ENCODE measurements at regions not wholly inside any gene's neighbourhood (a gene's known extent, or its start where the extent isn't known, plus 50 kb on each side); places are given as distances from the start of the nearest gene placed in this dataset.

GRCh38 chr2:212777020-212777491, 238.5 kb upstream of the ERBB4 start:
- no peak overlapping the region for H3K27ac ChIP-seq
- TF ChIP-seq ZFX (IDR thresholded peaks at IDR 0.05) = no peak
- TF ChIP-seq CTCF (conservative IDR thresholded peaks at IDR 0.05) = peak; percentile 72

DNA sequence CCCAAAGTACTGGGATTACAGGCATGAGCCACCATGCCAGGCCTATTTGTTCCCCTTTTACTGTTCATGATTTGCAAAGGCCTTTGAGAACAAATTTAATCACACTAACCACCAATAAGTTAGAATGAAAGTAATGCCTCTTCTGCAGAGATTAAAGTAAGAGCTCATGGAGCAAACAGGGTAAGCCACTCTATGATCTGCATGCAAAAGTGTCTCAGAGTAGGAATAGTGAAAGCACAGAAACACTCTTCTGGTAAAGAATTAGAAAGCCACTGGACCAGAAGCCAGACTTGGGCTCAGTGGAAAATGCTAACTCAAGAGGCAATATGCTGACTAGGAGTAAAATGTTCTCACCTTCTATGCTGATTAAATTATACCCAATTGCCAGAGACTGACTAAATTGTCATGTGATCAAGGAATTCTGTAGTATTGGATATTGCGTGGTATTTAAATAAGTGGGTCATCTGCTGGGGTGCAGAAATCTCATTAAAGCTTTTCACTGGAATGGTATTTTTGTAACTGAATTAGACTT, 235.3 kb upstream of the ERBB4 start:
- TF ChIP-seq ZFX (IDR thresholded peaks at IDR 0.05) = no peak
- TF ChIP-seq CTCF (conservative IDR thresholded peaks at IDR 0.05) = no peak
- no peak overlapping the region for H3K27ac ChIP-seq

DNA sequence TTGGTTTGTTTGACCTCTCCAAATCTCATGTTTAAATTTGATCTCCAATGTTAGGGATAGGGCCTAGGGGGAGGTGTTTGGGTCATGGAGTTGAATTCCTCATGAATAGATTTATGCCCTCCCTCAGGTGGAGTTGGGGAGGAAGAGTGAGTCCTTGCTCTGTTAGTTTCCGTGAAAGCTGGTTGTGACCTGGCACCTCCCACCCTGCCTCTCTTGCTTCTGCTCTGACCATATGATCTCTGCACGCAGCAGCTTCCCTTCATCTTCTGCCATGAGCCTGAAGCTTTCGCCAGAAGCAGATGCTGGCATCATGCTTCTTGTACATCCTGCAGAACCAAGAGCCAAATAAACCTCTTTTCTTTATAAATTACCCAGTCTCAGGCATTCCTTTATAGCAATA, 231.6 kb upstream of the ERBB4 start:
- no peak overlapping the region for H3K27ac ChIP-seq
- no peak for TF ChIP-seq CTCF (conservative IDR thresholded peaks at IDR 0.05)
- TF ChIP-seq ZFX (IDR thresholded peaks at IDR 0.05) = no peak

DNA sequence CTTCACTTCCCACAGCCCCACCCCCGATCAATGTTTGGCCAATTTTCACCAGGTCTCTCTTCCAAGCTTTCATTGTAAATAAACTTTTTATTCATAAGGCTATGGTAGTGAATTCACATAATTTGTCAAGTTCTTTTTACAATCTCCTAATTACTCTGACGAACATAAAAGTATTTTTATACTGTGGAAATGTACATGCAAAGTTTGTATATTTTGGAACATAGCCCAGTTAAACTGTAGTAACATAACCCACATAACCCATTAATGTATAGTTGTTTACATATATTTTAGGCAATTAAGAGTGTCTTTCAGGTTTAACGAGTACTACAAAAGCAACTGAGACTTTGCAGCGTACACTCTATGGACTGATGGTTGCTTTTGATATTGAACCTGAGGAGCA, 228.3 kb upstream of the ERBB4 start:
- TF ChIP-seq CTCF (conservative IDR thresholded peaks at IDR 0.05) = no peak
- no peak for TF ChIP-seq ZFX (IDR thresholded peaks at IDR 0.05)
- H3K27ac ChIP-seq = no peak overlapping the region

GRCh38 chr2:212752730-212753351, 214.2 kb upstream of the ERBB4 start:
- TF ChIP-seq ZFX (IDR thresholded peaks at IDR 0.05) (no peak), CTCF (conservative IDR thresholded peaks at IDR 0.05) (no peak)
- H3K27ac ChIP-seq = no peak overlapping the region

GRCh38 chr2:212745359-212745758, 206.8 kb upstream of the ERBB4 start:
- H3K27ac ChIP-seq = no peak overlapping the region
- TF ChIP-seq ZFX (IDR thresholded peaks at IDR 0.05) (no peak), CTCF (conservative IDR thresholded peaks at IDR 0.05) (no peak)

GRCh38 chr2:212737392-212738172, 199.0 kb upstream of the ERBB4 start:
- TF ChIP-seq ZFX (IDR thresholded peaks at IDR 0.05) = no peak
- no peak for TF ChIP-seq CTCF (conservative IDR thresholded peaks at IDR 0.05)
- H3K27ac ChIP-seq = no peak overlapping the region
